K562 (cell line): ENCODE measurements at regions not wholly inside any gene's neighbourhood (a gene's known extent, or its start where the extent isn't known, plus 50 kb on each side); places are given as distances from the start of the nearest gene placed in this dataset.

Experiments used
- ATAC-seq: fragments of 200-7000 bp; cut with Tn5 transposase; 3 replicates; pipeline ENCODE4 v1.9.1; 2020; ENCODE audit warnings: moderate library complexity
- BruUV-seq: library from RNA; stranded (reverse); fragments of 400-500 nt; replicated peaks from 2 replicates; lab custom pipeline; 2021; lab: Mats Ljungman, UMichigan
- CTCF ChIA-PET: fragments of 300-600 bp; formaldehyde crosslinking; extraction: SDS; loops from one replicate; lab custom pipeline; 2021; ENCODE audit warnings: low intra/inter-chr PET ratio; lab: Yijun Ruan, JAX
- POLR2A ChIA-PET: fragments of 300-600, 350-650 bp; sonication (Branson Sonifier 250); formaldehyde crosslinking; extraction: SDS; loops from one replicate; lab custom pipeline; 2021; ENCODE audit warnings: antibody characterized with exemption, inconsistent platforms; lab: Yijun Ruan, JAX
- DNase-seq, 4 experiments: peaks; one replicate each; pipeline versions ENCODE4 v3.0.0 to v3.0.0-alpha.2; 2011 to 2018; ENCODE audit warnings: low spot score in 3 of 4, mixed read lengths in 3 of 4; ENCODE audit errors: extremely low read depth in 1 of 4
- FAIRE-seq: peaks from 2 replicates; lab custom pipeline; 2011; peaks lifted over from hg19 to GRCh38; lab: Jason Lieb, UNC
- H2AFZ ChIP-seq: 2 replicates; pipeline ENCODE4 v1.6.0; 2011; ENCODE audit warnings: low read depth, low read length, control low read depth, inconsistent platforms
- H3K27ac ChIP-seq: fragments of 200-600 bp; 3 replicates; pipeline ENCODE4 v1.8.0; 2011; ENCODE audit warnings: low read depth, mild to moderate bottlenecking, control low read depth, inconsistent platforms, low read length, moderate library complexity, mixed read lengths; ENCODE audit errors: extremely low read depth
- H3K27me3 ChIP-seq, 2 experiments: fragments of 300-600 bp in 1 of 2; 2 replicates in 1 of 2; 3 replicates in 1 of 2; pipeline versions ENCODE4 v1.6.0 to v1.8.0; 2011; ENCODE audit warnings: inconsistent platforms in 2 of 2, low read length in 2 of 2, mild to moderate bottlenecking in 1 of 2, mixed read lengths in 1 of 2, moderate library complexity in 1 of 2; ENCODE audit not compliant: control insufficient read depth in 2 of 2, insufficient read depth in 2 of 2
- H3K36me3 ChIP-seq: fragments of 300-600 bp; 3 replicates; pipeline ENCODE4 v1.8.0; 2011; ENCODE audit warnings: mild to moderate bottlenecking, low read length, inconsistent platforms; ENCODE audit not compliant: control insufficient read depth, insufficient read depth
- H3K4me1 ChIP-seq, 2 experiments: fragments of 200-600 bp in 1 of 2; replicated peaks in 1 of 2; 2 replicates in 1 of 2; 3 replicates in 1 of 2; pipeline versions ENCODE4 v1.5.1 to v1.8.0; 2011; ENCODE audit warnings: inconsistent platforms in 2 of 2, low read length in 2 of 2, mild to moderate bottlenecking in 1 of 2, mixed read lengths in 1 of 2, moderate library complexity in 1 of 2; ENCODE audit not compliant: control insufficient read depth in 2 of 2, insufficient read depth in 2 of 2
- H3K4me2 ChIP-seq: 2 replicates; pipeline ENCODE4 v1.6.1; 2011; ENCODE audit warnings: low read length, control low read depth, inconsistent platforms, mixed read lengths; ENCODE audit not compliant: insufficient read depth
- H3K4me3 ChIP-seq: fragments of 200-600 bp; sonication (generic), shearing (Covaris generic); 2 replicates; pipeline ENCODE4 v1.5.1; 2016; ENCODE audit warnings: control low read depth, inconsistent platforms
- H3K79me2 ChIP-seq: fragments of 200-600 bp; 3 replicates; pipeline ENCODE4 v1.8.0; 2011; ENCODE audit warnings: low read length, inconsistent platforms; ENCODE audit not compliant: control insufficient read depth, insufficient read depth
- H3K9ac ChIP-seq, 2 experiments: 2 replicates each; pipeline versions ENCODE4 v1.6.0 to v1.6.1; 2011; ENCODE audit warnings: low read depth in 2 of 2, low read length in 2 of 2, control low read depth in 1 of 2, inconsistent platforms in 1 of 2, mild to moderate bottlenecking in 1 of 2, mixed read lengths in 1 of 2; ENCODE audit not compliant: insufficient read depth in 1 of 2
- H3K9me1 ChIP-seq: one replicate; pipeline ENCODE4 v1.6.0; 2011; ENCODE audit warnings: inconsistent platforms, mild to moderate bottlenecking, low read length, moderate library complexity; ENCODE audit not compliant: control insufficient read depth, insufficient read depth
- H3K9me3 ChIP-seq: replicated peaks from 2 replicates; pipeline ENCODE4 v1.5.1; 2011; ENCODE audit warnings: low read depth, low read length, inconsistent platforms; ENCODE audit not compliant: control insufficient read depth, insufficient read depth
- H4K20me1 ChIP-seq: replicated peaks from 2 replicates; pipeline ENCODE4 v1.6.1; 2011; ENCODE audit warnings: low read length, inconsistent platforms, mixed read lengths; ENCODE audit not compliant: control insufficient read depth, insufficient read depth
- BRF2 ChIP-seq: IDR thresholded peaks from 3 replicates; pipeline ENCODE4 v1.6.1; 2011; ENCODE audit warnings: borderline replicate concordance, mild to moderate bottlenecking; ENCODE audit not compliant: insufficient read length, insufficient read depth
- EHMT2 ChIP-seq: fragments of 450-650 bp; IDR thresholded peaks from 2 replicates; pipeline ENCODE4 v1.6.1; 2018; ENCODE audit warnings: antibody characterized with exemption
- NCOA4 ChIP-seq: fragments of 450-650 bp; IDR thresholded peaks from 2 replicates; pipeline ENCODE4 v1.6.1; 2018; ENCODE audit warnings: mild to moderate bottlenecking; ENCODE audit not compliant: partially characterized antibody
- PCBP2 ChIP-seq: fragments of 200-400 bp; formaldehyde crosslinking; IDR thresholded peaks from 2 replicates; pipeline ENCODE4 v1.6.1; 2018; ENCODE audit warnings: low read length, low read depth, mild to moderate bottlenecking, moderate library complexity; ENCODE audit not compliant: poor library complexity, severe bottlenecking
- ZBTB8A ChIP-seq: fragments of 450-650 bp; IDR thresholded peaks from 2 replicates; pipeline ENCODE4 v1.6.1; 2018; ENCODE audit warnings: mild to moderate bottlenecking, moderate library complexity; ENCODE audit not compliant: partially characterized antibody
- ZNF232 ChIP-seq: sonication (generic); formaldehyde crosslinking; IDR thresholded peaks from 2 replicates; pipeline ENCODE4 v1.8.0; 2022; ENCODE audit warnings: mild to moderate bottlenecking, missing genetic modification reagents
- WGBS: fragments of 100-300 bp; shearing (Covaris generic); methylation state at CpG from one replicate; pipeline ENCODE4 v1.1.6; 2016; ENCODE audit warnings: low coverage, mixed read lengths; ENCODE audit not compliant: insufficient coverage; ENCODE audit errors: missing lambda C conversion rate; 5-methylcytosine and 5-hydroxymethylcytosine counted together
- in situ Hi-C: fragments of 300-500 bp; cut with MboI; formaldehyde crosslinking; loops from 4 replicates; pipeline ENCODE4 v1.15.0; 2018; ENCODE audit warnings: inconsistent platforms, mixed read lengths
- intact Hi-C: fragments of 100-400 bp; cut with micrococcal nuclease; formaldehyde crosslinking; loops from 2 replicates; pipeline ENCODE4 v1.14.2; 2022
- TF ChIP-seq, protein P1 (sequence below), 2 experiments: IDR thresholded peaks; 2 replicates each; pipeline ENCODE4 v1.6.1; 2011; ENCODE audit warnings: borderline replicate concordance in 1 of 2, control low read depth in 1 of 2, low read depth in 1 of 2, low read length in 1 of 2, mild to moderate bottlenecking in 1 of 2, mixed read lengths in 1 of 2, moderate library complexity in 1 of 2; ENCODE audit not compliant: insufficient read depth in 1 of 2, insufficient read length in 1 of 2, poor library complexity in 1 of 2, severe bottlenecking in 1 of 2; ENCODE audit errors: extremely low read depth in 1 of 2
- TF ChIP-seq, protein P2 (sequence below): fragments of 450-650 bp; formaldehyde crosslinking; IDR thresholded peaks from 2 replicates; pipeline ENCODE4 v1.4.0; 2022; ENCODE audit warnings: mild to moderate bottlenecking, moderate library complexity
- TF ChIP-seq, protein P3 (sequence below): fragments of 450-650 bp; IDR thresholded peaks from 2 replicates; pipeline ENCODE4 v1.6.1; 2016

DNA sequence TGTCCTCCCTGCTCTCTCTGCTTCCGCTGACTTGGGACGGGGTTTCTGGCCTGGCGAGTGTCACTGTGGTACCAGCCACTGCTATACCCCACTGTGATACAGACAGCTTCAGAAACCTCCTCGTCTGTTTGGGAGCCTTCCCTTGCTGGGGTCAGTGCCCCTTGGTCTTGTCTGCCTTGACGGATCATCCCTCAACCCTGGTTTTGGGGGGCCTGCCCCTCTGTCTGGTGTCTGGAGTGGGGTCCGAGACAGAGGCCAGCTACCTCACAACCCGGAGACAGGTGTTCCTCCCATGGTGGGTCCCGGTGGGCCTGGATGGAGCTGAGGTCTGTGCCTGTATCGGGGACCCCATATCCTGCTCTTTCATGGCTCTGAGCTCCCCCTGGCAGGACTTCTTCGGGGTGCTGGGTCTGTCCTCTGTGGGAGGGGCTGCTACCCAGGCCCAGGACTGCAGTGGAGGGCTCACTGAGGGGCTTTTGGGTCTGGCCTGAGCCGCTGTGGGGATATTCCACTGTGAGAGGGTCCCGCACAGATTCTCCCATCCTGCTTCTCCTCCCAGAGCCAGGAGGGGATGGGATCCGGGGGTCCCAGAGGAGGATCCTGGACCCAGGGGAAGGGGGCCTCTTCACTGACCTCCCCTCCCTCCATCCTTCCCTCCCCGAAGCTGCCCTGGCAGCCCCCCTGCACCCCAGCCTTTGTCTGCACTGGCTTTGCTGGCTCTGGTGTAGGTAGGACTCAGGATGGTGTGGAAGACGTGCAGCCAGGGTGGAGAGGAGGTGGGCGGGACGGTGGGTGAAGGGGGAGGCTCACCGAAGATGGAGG is 365.5 kb downstream of the TMEM121 start:
- ATAC-seq = no peak
- no peaks in the 10 kb centered on the region; a peak in 1 of 5 replicates for H3K27me3 ChIP-seq

More for the DNA sequence above, 365.5 kb downstream of the TMEM121 start:
- Histone ChIP-seq H3K4me1 (no peaks in the 10 kb centered on the region), H3K36me3 (no peaks in the 10 kb centered on the region), H3K27ac (no peak overlapping the region), H3K4me3 (no peak overlapping the region), H3K9ac (no peak overlapping the region), H2AFZ (no peak overlapping the region), H3K9me3 (no peaks in the 10 kb centered on the region), H3K79me2 (no peaks in the 10 kb centered on the region), H4K20me1 (no peaks in the 10 kb centered on the region), H3K4me2 (no peak overlapping the region), H3K9me1 (no peaks in the 10 kb centered on the region)
- in situ Hi-C loops = no loop called here
- no peak for TF ChIP-seq EHMT2
- no peak for TF ChIP-seq BRF2
- TF ChIP-seq ZBTB8A = no peak
- TF ChIP-seq, protein P1, sequence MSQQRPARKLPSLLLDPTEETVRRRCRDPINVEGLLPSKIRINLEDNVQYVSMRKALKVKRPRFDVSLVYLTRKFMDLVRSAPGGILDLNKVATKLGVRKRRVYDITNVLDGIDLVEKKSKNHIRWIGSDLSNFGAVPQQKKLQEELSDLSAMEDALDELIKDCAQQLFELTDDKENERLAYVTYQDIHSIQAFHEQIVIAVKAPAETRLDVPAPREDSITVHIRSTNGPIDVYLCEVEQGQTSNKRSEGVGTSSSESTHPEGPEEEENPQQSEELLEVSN (IDR thresholded peaks at IDR 0.05; ENCODE audit: borderline replicate concordance in 1 of 2, extremely low read depth in 1 of 2, insufficient read depth in 1 of 2, insufficient read length in 1 of 2, low read depth in 1 of 2, low read length in 1 of 2, poor library complexity in 1 of 2, severe bottlenecking in 1 of 2) = no peak
- no peak for TF ChIP-seq PCBP2
- TF ChIP-seq, protein P2, sequence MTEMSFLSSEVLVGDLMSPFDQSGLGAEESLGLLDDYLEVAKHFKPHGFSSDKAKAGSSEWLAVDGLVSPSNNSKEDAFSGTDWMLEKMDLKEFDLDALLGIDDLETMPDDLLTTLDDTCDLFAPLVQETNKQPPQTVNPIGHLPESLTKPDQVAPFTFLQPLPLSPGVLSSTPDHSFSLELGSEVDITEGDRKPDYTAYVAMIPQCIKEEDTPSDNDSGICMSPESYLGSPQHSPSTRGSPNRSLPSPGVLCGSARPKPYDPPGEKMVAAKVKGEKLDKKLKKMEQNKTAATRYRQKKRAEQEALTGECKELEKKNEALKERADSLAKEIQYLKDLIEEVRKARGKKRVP (CRISPR knock-in tag) = no peak
- TF ChIP-seq NCOA4 = no peak
- TF ChIP-seq ZNF232 (CRISPR knock-in tag) = no peak
- TF ChIP-seq, protein P3, sequence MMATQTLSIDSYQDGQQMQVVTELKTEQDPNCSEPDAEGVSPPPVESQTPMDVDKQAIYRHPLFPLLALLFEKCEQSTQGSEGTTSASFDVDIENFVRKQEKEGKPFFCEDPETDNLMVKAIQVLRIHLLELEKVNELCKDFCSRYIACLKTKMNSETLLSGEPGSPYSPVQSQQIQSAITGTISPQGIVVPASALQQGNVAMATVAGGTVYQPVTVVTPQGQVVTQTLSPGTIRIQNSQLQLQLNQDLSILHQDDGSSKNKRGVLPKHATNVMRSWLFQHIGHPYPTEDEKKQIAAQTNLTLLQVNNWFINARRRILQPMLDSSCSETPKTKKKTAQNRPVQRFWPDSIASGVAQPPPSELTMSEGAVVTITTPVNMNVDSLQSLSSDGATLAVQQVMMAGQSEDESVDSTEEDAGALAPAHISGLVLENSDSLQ = no peak
- CTCF ChIA-PET = no interaction called here
- POLR2A ChIA-PET = no interaction called here
- DNase-seq (peak in 3 of 4 experiments; percentile 1 to 2 (median 2)), FAIRE-seq (no peak)
- intact Hi-C loops = no loop called here
- 0% methylated on average over 4 of the region's 18 CpGs for WGBS
- no TSS peak for BruUV-seq
